ENCODE measurements at regions not wholly inside any gene's neighbourhood (a gene's known extent, or its start where the extent isn't known, plus 50 kb on each side); places are given as distances from the start of the nearest gene placed in this dataset.

DNA sequence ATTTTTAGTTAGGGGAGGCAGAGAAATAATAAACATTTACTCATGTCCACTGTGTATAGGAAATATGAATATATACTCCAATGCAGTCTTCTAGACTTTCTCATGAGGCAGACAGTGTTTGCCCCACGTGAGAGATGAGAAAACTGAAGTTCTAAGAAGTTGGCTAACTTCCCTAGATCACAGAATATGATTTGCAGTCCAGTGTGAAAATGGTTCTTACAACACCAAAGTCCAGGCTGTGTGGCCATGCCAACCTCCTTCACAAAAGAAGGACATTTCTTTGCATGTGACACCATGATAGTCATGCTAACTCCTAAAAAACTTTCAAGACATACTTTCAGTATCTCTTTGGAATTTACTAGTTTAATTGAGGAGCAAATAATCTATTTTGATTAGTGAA lies 143.7 kb downstream of the IRS1 start:
- DNase-seq (ENCODE audit: extremely low spot score, insufficient read length, low read depth) (no peak), FAIRE-seq (no peak)

DNA sequence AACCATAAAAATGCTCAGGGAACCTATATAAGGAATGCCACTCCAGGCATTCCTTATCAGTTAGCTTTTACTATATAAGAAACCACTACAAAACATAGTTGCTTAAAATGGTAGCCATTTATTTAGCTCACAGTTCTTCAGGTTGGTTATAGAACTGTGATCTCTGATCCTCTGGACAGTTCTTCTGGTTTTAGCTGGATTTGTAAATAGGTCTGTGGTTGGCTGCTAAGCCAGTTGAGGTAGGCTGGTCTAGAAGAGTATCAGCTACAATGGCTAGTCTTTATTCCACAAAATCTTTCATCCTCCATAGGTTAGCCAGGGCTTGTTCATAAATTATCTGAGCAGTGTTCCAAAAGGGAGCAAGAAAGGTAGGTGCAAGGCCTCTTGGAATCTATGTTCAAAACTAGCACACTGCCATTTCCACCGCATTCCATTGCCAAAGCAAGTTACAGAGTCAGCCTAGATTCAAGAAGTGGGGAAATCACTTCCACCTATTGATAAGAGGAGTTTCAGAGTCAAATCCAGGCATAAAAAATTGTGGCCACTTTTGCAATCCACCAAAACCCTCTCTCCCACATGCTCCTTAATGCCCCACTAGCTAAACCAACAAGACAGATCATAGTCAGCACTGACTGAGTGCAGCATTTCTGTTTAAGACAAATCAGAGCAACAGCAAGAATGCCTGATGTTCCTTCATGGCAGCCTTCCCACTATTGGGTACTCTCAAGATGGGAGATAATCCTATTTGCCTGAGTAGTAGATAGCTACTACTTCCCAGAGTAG lies 146.4 kb downstream of the IRS1 start:
- DNase-seq (ENCODE audit: extremely low spot score, insufficient read length, low read depth): no peak
- FAIRE-seq: no peak

DNA sequence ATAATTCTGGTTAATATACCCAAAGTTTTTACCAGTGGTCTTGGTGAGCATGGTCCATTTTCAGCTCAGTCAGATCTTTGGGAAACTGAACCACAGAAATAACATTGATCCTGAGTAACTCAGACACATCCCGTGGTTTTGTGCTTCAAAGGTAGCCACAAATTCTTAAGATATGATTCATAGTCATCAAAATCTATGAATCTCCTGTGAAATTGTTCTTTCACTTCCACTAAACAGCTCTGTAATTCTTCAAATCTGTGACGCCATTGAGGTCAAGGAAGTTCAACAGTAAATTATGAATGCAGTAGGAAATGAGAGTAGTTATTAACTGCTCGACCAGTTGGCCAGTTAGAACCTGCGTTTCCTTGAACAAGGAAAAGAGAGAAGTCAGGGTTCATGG lies 147.3 kb downstream of the IRS1 start:
- FAIRE-seq (no peak), DNase-seq (ENCODE audit: extremely low spot score, insufficient read length, low read depth) (no peak)

DNA sequence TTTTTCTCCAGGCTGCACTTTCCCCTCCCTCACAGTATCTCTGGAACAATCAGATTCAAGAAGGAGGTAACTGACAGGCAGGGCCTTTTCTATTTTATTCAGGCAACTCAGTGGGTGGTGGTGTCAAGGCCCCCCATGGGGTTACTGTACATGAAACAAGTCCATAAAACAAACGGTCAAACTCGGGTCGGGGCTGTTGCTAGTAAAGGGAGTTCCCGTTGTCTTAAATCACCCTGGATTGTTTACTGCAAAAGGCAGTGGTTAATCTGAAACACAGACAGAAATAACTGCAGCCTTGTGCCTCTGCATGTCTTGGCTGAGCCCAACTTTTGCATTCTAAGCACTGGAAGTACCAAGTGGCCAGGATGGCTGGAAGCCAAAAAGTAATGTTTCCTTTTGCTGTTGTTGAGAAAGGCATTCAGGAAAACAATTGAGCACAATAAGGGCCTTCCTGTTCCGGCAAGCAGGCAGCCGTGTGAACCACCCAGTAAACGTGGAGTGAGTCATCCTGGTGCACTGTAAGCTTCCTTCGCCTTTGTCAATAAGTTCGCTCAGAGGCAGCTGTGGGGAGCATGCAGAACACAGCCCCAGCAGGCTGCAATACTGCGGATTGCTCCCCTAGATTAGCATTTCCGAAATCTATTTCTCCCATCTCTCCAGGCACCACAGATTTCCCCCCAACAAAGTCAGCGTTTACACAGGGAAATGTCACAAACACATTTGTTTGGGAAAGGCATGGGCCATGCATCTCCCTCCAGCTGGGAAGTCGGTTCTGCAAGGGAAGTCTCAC lies 149.6 kb downstream of the IRS1 start:
- DNase-seq (ENCODE audit: extremely low spot score, insufficient read length, low read depth) (no peak), FAIRE-seq (no peak)

DNA sequence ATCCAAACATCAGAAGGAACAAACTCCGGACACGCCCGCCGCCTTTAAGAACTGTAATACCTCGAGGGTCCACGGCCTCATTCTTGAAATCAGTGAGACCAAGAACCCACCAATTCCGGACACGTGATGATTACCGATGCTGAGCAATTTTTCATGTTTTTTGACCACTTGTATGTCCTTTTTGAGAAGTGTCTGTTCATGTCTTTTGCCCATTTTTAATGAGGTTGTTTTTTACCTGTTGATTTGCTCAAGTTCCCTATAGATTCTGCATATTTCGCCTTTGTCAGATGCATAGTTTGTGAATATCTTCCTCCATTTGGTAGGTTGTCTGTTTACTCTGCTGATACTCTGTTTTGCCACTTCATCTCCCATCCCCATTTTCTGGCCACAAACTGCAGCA lies 150.4 kb downstream of the IRS1 start:
- no peak for DNase-seq (ENCODE audit: extremely low spot score, insufficient read length, low read depth)

DNA sequence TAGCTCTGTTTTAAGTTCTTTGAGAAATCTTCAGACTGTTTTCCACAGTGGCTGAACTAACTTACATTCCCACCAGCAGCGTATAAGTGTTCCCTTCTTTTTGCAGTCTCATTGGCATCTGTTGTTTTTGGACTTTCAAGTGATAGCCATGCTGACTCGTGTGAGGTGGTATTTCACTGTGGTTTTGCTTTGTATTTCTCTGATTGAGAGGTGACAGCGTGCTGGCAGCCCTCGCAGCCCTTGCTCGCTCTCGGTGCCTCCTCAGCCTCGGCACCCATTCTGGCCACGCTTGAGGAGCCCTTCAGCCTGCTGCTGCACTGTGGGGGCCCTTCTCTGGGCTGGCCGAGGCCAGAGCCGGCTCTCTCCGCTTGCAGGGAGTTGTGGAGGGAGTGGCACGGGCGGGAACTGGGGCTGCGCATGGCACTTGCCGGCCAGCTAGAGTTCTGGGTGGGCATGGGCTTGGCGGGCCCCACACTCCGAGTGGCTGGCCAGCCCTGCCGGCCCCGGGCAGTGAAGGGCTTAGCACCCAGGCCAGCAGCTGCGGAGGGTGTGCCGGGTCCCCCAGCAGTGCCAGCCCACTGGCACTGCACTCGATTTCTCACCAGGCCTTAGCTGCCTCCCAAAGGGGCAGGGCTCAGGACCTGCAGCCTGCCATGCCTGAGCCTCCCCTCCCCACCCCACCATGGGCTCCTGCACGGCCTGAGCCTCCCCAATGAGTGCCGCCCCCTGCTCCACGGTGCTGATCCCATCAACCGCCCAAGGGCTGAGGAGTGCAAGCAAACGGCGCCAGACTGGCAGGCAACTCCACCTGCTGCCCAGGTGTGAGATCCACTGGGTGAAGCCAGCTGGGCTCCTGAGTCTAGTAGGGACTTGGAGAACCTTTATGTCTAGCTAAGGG lies 151.8 kb downstream of the IRS1 start:
- no peak for FAIRE-seq

More for the DNA sequence above, 150.4 kb downstream of the IRS1 start:
- FAIRE-seq: no peak

DNA sequence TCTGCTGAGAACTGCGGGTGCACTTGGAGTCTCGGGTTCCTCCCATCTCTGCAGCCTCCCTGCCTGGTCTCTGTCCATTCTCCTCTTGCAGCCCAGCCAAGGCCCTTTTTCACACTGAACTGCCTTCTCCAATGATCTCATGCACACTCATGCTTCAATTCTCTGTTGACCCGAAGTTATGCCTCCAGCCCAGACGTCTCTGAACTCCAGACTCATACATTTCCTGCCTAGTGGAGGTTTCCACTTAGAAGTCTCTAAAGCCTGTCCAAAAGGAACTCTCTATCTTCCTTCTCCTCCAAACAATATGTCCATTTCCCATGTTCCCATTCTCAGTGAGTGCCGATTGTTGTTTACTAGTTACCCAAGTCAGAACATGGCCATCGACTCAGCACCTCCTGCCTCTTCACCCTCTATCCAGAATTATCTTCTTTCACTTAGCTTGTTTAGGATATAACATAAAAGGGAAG lies 155.2 kb downstream of the IRS1 start:
- DNase-seq (ENCODE audit: extremely low spot score, insufficient read length, low read depth) (no peak), FAIRE-seq (no peak)

More for the DNA sequence above, 151.8 kb downstream of the IRS1 start:
- no peak for DNase-seq (ENCODE audit: extremely low spot score, insufficient read length, low read depth)

DNA sequence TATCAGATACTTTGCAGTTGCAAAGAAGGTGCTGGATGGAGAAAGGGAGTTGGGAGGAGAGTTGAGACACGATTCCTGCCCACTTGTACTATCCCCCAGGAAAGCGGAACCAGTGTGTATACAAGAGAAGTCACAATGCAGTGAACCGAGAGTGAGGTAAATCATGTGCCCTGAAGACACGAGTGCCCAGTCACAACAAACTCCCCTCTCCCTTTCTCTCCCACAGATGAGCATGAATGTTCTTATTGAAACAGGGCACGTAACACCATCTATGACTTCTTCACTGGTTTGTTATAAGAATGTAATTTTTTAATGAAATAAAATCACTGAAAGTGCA lies 155.7 kb downstream of the IRS1 start:
- FAIRE-seq: no peak
- DNase-seq (ENCODE audit: extremely low spot score, insufficient read length, low read depth): no peak

DNA sequence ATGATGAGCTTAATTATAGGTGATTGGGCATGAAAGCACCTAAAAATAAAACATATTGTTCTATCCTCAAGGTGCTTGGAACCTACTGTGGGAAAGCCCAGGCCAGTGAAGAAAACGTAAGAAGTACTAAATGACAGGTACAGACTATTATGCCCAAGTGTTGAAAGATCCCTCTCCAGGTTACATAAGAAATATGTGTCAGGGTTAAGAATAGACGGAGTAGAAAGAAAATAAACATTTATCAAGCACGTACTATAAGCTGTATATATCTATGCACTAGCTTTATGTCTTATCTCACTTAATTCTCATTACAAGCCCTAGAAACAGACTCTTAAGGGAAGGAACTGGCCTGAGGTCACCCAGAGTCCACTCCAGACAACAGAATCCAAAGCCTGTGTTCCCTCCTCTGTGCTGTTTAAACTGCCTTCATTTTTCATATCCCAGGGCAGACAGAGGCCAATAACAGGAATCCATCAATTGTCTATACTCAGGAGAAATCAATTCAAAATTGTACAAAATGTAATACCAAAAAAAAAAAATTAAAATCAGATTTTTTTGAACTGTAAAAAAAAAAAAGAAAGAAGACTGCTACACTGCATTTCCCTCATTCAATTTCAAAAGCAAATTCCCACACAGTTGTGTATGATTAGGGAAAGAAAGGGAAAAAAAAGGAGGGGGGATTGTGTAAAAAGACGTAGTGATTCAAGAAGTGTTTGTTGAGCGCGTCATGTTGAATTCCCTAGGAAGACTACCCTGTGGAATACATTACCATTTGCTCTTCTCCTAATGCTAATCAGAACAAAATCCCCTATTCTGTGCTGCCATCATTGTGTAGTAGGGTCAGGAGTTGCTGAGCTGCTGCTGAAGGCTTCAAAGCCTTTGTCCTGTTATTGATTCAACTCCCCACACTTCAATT lies 156.3 kb downstream of the IRS1 start:
- FAIRE-seq (no peak), DNase-seq (ENCODE audit: extremely low spot score, insufficient read length, low read depth) (no peak)

DNA sequence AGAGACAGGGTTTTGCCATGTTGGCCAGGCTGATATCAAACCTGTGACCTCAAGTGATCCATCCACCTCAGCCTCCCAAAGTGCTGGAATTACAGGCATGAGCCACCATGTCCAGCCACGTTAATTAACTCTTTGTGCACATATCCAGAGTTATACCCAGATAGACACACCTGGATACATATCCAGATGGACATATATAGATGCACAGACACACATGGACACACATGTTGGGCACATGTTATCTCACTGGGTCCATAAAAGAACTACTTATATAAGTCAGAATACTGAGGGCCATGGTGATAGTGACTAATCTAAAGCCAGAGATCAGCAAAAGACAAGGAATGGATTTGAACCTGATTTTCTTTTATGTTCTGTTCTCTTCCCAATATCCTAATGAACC lies 158.6 kb downstream of the IRS1 start:
- FAIRE-seq (no peak), DNase-seq (ENCODE audit: extremely low spot score, insufficient read length, low read depth) (no peak)

DNA sequence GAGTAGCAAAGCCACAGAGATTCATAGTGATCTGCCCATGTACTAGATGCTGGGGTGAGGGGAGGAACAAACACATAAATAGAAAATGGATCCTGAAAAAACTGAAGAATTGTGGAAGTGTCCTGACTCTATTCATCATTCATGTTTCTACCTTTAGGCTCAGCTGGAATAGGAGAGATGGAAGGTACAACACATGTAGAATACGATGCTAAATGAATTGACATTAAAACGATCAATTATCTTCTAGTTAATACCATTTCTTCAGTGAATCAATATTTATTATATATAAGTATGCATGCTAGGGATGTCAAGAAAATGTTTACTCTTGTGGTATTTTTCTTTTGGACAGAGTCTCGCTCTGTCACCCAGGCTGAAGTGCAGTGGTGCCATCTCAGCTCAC lies 159.1 kb downstream of the IRS1 start:
- no peak for DNase-seq (ENCODE audit: extremely low spot score, insufficient read length, low read depth)
- FAIRE-seq: no peak

DNA sequence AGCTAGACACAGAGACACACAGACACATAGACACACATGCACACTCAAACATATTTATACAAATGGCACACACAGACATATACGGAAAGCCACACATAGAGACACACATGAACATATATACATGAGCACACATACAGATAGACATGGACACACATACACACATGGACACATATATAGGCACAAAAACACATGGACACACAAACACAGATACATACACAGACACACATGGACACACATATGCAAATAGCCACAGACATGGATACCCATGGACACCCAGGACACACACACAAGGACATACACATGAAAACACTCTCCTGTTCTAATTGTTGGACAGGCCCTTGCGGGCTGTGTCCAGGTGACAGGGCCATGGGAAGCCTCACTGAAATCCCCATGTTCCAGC lies 160.1 kb downstream of the IRS1 start:
- no peak for DNase-seq (ENCODE audit: extremely low spot score, insufficient read length, low read depth)
- FAIRE-seq: no peak

DNA sequence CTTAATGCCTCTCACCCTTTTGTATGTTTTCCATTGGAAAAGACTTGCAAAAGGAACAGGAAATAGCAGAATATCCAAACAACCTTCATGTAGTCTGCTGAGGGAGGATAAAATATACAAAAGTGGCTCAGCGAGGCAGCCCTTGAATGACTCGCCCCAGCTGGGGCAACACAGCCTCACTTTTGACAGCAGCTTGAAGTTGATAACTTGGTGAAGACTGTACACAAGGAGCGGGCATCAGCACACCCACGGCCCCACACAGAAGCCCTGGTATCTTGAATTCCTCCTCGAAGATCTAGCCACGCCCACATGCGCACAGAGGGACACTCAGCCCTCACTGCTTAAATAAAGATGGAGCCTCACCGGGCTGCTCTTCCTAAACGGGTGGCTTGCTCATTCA lies 161.0 kb downstream of the IRS1 start:
- no peak for DNase-seq (ENCODE audit: extremely low spot score, insufficient read length, low read depth)
- FAIRE-seq: no peak

DNA sequence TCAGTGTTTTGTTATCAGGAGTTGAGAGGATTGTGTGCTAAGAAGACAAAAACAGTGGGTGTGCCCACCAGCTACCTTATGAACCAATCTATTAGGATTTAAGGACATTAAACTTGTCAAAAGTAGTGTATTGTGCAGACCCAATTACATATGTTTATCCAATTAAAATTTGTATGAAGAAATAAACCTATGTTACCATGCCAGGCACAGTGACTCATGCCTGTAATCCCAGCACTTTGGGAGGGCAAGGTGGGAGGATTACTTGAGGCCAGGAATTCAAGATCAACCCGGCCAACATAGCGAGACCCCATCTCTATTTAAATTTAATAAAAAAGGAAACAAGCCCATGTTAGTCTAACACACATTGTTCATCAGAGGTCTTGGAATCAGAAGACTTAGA lies 162.2 kb downstream of the IRS1 start:
- DNase-seq (ENCODE audit: extremely low spot score, insufficient read length, low read depth) (no peak), FAIRE-seq (no peak)

DNA sequence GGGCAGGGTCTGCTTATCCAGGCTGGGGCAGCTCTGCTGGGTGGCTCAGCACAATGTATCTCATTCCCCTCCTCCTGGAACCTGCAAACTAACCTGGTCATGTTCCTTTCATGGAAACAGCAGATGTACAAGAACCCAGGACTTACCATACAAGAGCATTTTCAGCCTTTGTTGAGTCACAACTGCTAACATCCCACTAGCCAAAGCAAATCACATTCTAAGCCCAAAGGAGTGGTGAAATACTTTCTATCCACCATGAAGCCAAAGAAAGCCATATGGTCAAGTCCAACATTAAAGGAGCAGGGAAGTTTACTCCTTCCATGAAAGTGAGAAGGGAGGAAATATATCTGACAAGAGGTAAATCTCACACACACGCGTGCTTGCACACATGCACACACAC lies 163.0 kb downstream of the IRS1 start:
- FAIRE-seq: no peak
- DNase-seq (ENCODE audit: extremely low spot score, insufficient read length, low read depth): no peak

DNA sequence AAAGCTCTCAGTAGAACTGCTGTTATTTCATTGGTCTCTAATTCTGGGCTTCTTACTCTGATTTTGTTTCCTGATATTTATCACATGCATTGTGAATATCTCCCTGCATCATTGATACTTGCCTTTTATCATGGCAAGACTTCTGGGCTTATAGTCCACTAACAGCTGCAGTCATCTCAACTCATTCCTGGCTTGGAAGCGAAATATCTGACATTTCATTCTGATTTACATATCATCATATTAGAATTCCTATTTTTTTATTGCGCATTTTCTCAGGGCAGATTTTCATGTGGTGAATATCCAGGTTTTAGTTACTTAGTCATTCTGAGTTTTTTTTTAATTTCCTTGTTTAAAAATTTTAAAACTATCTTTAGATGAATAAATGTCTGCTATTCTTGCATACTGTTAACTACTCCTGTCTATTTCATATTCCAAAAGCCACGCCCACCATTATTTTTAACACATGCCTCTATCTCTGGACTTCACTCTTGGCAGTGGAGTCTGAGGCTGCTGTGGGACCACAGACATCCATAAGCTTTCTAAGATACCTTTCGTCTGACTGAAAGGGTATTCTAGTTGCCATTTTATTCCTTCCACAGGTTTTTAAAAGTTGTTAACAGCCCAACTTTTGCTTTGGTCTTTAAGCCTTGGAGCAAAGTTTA lies 164.5 kb downstream of the IRS1 start:
- FAIRE-seq (no peak), DNase-seq (ENCODE audit: extremely low spot score, insufficient read length, low read depth) (no peak)

DNA sequence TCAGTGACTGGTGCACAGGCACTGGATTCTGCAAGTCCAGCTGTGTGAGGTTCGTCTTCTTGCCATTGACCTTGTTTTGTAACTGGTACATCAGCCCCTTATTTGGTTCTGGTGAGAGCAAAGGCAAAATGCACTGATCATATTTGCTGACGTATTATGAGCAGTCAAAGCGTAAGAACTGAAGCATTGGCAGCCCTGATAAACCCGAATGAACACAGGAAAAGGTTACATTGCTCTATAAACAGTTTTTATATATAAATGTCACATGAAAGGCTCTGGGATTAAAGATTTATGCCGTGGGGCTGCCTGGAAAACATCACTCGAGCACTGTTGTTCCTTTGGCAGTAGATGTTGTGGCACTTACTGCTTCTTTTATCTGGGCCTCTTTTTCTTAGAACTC lies 167.9 kb downstream of the IRS1 start:
- DNase-seq (ENCODE audit: extremely low spot score, insufficient read length, low read depth) (no peak), FAIRE-seq (no peak)

DNA sequence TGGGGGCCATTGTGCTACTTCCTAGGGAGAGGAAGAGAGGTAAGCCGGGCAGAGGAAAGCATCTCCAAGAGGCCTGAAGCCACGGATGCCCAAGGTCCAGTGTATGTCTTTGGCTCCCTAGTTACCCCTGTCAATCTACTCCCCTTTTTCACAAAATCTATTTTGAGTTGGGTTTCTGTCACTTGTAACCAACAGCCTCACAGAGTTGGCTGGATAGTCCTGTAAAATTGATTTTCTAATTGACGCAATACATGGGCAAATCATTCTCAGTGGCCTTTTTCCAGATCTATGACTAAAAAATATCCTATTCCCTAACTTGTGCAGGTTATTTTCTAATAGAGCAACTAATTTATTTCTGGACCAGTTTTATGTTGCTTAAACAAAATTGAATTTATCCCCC lies 168.4 kb downstream of the IRS1 start:
- FAIRE-seq: no peak
- DNase-seq (ENCODE audit: extremely low spot score, insufficient read length, low read depth): no peak

DNA sequence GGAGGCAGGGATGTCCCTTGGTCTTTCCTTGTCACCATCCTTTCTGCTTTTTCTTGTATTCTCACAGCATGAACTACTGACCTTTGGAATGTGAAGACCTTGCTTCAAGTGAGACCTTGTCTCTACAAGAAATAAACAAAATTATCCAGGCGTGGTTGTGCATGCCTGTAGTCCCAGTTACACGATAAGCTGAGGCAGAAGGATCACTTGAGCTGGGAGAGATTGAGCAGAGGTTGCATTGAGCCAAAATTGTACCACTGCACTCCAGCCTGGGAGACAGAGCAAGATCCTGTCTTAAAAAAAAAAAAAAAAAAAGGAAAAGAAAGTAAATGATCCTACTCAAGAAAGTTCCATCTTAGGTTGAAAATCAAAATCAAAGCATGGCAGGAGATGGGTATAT lies 173.7 kb downstream of the IRS1 start:
- DNase-seq (ENCODE audit: extremely low spot score, insufficient read length, low read depth): no peak
- FAIRE-seq: no peak
